ENCODE measurements at regions not wholly inside any gene's neighbourhood (a gene's known extent, or its start where the extent isn't known, plus 50 kb on each side); places are given as distances from the start of the nearest gene placed in this dataset.

DNA sequence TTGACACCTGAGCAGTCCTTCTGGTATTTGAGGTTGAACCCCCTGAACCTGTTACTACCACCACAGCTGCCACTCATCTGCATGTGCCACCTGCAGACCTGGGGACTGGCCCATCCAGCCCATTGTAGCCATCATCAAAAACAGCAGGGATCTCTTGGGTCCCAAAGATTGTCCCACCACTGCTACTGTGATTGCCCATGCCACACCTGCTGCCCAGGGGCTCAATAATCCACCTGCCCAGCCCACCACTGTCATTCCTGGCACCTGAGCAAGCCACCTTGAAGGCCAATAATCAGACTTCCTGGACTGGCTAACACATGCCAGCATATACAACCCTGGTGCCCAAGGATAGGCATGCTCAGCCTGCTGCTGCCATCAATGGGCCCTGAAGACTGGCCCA is 327.6 kb downstream of the CYRIA start:
- H3K9me3 Mint-ChIP-seq (ENCODE audit: unreplicated experiment): no peaks in the 10 kb centered on the region
- TF ChIP-seq, protein P1, sequence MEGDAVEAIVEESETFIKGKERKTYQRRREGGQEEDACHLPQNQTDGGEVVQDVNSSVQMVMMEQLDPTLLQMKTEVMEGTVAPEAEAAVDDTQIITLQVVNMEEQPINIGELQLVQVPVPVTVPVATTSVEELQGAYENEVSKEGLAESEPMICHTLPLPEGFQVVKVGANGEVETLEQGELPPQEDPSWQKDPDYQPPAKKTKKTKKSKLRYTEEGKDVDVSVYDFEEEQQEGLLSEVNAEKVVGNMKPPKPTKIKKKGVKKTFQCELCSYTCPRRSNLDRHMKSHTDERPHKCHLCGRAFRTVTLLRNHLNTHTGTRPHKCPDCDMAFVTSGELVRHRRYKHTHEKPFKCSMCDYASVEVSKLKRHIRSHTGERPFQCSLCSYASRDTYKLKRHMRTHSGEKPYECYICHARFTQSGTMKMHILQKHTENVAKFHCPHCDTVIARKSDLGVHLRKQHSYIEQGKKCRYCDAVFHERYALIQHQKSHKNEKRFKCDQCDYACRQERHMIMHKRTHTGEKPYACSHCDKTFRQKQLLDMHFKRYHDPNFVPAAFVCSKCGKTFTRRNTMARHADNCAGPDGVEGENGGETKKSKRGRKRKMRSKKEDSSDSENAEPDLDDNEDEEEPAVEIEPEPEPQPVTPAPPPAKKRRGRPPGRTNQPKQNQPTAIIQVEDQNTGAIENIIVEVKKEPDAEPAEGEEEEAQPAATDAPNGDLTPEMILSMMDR (IDR thresholded peaks at IDR 0.05; ENCODE audit: unreplicated experiment): no peak
- H3K36me3 Mint-ChIP-seq (ENCODE audit: low read depth, unreplicated experiment): no peaks in the 10 kb centered on the region
- no peak for DNase-seq (ENCODE audit: low spot score)
- H3K27me3 Mint-ChIP-seq (ENCODE audit: unreplicated experiment): no peaks in the 10 kb centered on the region
- H3K4me3 Mint-ChIP-seq (ENCODE audit: unreplicated experiment): no peak overlapping the region
- H3K27ac Mint-ChIP-seq (ENCODE audit: unreplicated experiment): no peak overlapping the region
- peaks cover 13% of the 10 kb centered on the region for H3K4me1 Mint-ChIP-seq (ENCODE audit: unreplicated experiment)

DNA sequence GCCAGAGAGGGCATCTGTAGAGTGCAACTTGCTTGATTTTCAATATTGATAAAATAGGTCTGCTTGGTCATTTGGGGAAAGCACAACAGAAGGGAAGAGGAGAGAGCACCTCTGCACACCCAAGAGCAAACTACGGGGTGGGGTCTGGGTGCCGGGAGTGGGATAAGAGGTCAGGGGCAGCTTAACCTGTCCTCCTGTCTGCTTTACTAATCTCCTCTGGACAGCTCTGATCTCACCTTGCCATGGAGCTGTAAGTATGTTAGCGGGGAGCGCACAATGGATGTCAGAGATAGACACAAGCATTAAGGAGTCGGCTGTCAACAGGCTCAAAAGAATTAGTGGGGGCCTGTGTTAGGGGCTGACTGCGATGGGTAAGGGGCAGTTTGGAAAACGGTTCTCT is 328.7 kb downstream of the CYRIA start:
- DNase-seq (ENCODE audit: low spot score): no peak
- TF ChIP-seq, protein P1 (IDR thresholded peaks at IDR 0.05; ENCODE audit: unreplicated experiment): no peak
- Mint-ChIP-seq H3K4me3 (ENCODE audit: unreplicated experiment) (no peak overlapping the region), H3K27me3 (ENCODE audit: unreplicated experiment) (no peaks in the 10 kb centered on the region), H3K36me3 (ENCODE audit: low read depth, unreplicated experiment) (no peaks in the 10 kb centered on the region), H3K9me3 (ENCODE audit: unreplicated experiment) (no peaks in the 10 kb centered on the region), H3K4me1 (ENCODE audit: unreplicated experiment) (peaks cover 13% of the 10 kb centered on the region), H3K27ac (ENCODE audit: unreplicated experiment) (no peak overlapping the region)

DNA sequence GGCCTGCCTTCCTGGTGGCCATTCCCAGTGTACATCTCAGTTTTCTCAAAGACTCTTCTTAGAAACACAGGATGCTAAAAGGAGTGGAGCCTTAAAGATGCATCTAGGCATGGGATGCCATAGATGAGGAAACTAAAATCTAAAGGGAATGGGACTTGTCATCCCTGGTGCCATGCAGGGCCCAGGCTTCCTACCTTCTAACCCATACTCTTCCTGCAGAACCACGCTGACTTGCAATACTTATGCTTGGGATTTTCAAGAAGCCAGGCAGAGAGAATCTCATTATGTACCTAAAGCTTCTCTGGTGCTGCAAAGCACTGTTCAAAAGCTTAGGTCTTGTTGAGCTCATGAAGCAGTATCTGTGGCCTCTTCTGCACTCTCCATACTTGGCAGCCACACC is 329.1 kb downstream of the CYRIA start:
- Mint-ChIP-seq H3K27ac (ENCODE audit: unreplicated experiment) (no peak overlapping the region), H3K4me3 (ENCODE audit: unreplicated experiment) (no peak overlapping the region), H3K4me1 (ENCODE audit: unreplicated experiment) (peaks cover 13% of the 10 kb centered on the region), H3K36me3 (ENCODE audit: low read depth, unreplicated experiment) (no peaks in the 10 kb centered on the region), H3K27me3 (ENCODE audit: unreplicated experiment) (no peaks in the 10 kb centered on the region), H3K9me3 (ENCODE audit: unreplicated experiment) (no peaks in the 10 kb centered on the region)
- TF ChIP-seq, protein P1 (IDR thresholded peaks at IDR 0.05; ENCODE audit: unreplicated experiment): no peak
- DNase-seq (ENCODE audit: low spot score): no peak

DNA sequence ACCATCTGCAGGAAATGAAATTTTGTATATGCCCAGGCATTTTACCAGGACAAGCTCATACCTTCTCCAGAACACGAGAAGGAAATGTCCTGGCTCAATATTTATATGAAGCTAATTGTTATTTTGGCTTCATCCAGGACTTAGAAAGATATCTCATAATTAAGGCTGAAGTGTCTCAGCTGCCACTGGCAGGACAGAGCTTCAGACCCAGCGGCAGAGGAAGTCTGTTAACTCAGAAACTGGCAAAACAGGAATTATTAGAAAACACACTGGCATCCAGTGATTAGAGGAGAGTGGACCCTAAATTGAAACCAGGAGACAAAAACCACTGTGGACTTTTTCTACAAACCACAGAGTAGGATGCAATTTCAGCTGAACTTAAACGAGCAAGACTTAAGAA is 329.7 kb downstream of the CYRIA start:
- Mint-ChIP-seq H3K9me3 (ENCODE audit: unreplicated experiment) (no peaks in the 10 kb centered on the region), H3K27me3 (ENCODE audit: unreplicated experiment) (no peaks in the 10 kb centered on the region), H3K4me3 (ENCODE audit: unreplicated experiment) (no peak overlapping the region), H3K27ac (ENCODE audit: unreplicated experiment) (no peak overlapping the region), H3K36me3 (ENCODE audit: low read depth, unreplicated experiment) (no peaks in the 10 kb centered on the region), H3K4me1 (ENCODE audit: unreplicated experiment) (peaks cover 16% of the 10 kb centered on the region)
- TF ChIP-seq, protein P1 (IDR thresholded peaks at IDR 0.05; ENCODE audit: unreplicated experiment): no peak
- DNase-seq (ENCODE audit: low spot score): no peak

DNA sequence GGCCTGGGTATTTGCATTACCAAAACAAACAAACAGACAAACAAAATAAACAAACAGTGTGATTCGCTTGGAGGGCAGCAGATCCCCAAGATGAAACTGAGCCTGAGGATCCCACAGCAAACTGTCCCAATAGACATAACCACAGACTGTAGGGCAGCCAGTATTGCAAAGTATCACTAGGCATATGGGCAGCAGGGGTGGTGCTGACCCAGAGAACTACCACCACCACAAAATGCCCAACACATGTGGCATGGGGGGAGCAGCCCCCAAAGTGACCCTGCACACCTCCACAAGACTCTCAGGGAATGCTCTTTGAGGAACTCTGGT is 330.1 kb downstream of the CYRIA start:
- Mint-ChIP-seq H3K4me3 (ENCODE audit: unreplicated experiment) (no peak overlapping the region), H3K27ac (ENCODE audit: unreplicated experiment) (no peak overlapping the region), H3K27me3 (ENCODE audit: unreplicated experiment) (no peaks in the 10 kb centered on the region), H3K9me3 (ENCODE audit: unreplicated experiment) (no peaks in the 10 kb centered on the region), H3K36me3 (ENCODE audit: low read depth, unreplicated experiment) (no peaks in the 10 kb centered on the region), H3K4me1 (ENCODE audit: unreplicated experiment) (peaks cover 20% of the 10 kb centered on the region)
- no peak for DNase-seq (ENCODE audit: low spot score)
- TF ChIP-seq, protein P1 (IDR thresholded peaks at IDR 0.05; ENCODE audit: unreplicated experiment): no peak

All from endothelial cell (in vitro differentiated cells).